A549 (cell line): ENCODE measurements at regions not wholly inside any gene's neighbourhood (a gene's known extent, or its start where the extent isn't known, plus 50 kb on each side); places are given as distances from the start of the nearest gene placed in this dataset.

Source experiments
- ATAC-seq, 2 experiments: fragments of 200-7000 bp in 1 of 2; fragments of >200 bp in 1 of 2; cut with Nextera tagmentation in 1 of 2; cut with Tn5 transposase in 1 of 2; 3 replicates each; pipeline versions ENCODE4 v1.8.0 to v1.9.1; 2018 to 2020; ENCODE audit warnings: mild to moderate bottlenecking in 1 of 2, moderate library complexity in 1 of 2
- CTCF ChIA-PET: fragments of 300-600 bp; sonication (Branson Sonifier 250); formaldehyde crosslinking; extraction: SDS; loops from one replicate; lab custom pipeline; 2021; ENCODE audit warnings: antibody characterized with exemption, inconsistent platforms; lab: Yijun Ruan, JAX
- POLR2A ChIA-PET: fragments of 350-600 bp; formaldehyde crosslinking; extraction: SDS; loops from one replicate; lab custom pipeline; 2021; ENCODE audit warnings: antibody characterized with exemption, inconsistent platforms; lab: Yijun Ruan, JAX
- DNase-seq, 2 experiments: peaks; one replicate each; pipeline versions ENCODE4 v3.0.0 to v3.0.0-alpha.2; 2011 to 2016; ENCODE audit warnings: low read depth in 1 of 2, low spot score in 1 of 2
- FAIRE-seq: peaks from 2 replicates; lab custom pipeline; 2011; peaks lifted over from hg19 to GRCh38; lab: Jason Lieb, UNC
- H3K27ac ChIP-seq, 2 experiments: fragments of >200 bp; sonication (Bioruptor Twin); formaldehyde crosslinking; 3 replicates each; pipeline ENCODE4 v1.5.1; 2016 to 2017
- H3K4me1 ChIP-seq: fragments of >200 bp; sonication (Bioruptor Twin); formaldehyde crosslinking; 3 replicates; pipeline ENCODE4 v1.6.1; 2016
- H3K4me2 ChIP-seq: fragments of >200 bp; sonication (Bioruptor Twin); formaldehyde crosslinking; 3 replicates; pipeline ENCODE4 v1.6.1; 2016
- H3K4me3 ChIP-seq: fragments of >200 bp; sonication (Bioruptor Twin); formaldehyde crosslinking; 3 replicates; pipeline ENCODE4 v1.5.1; 2016
- H3K9me3 ChIP-seq: fragments of >200 bp; sonication (Bioruptor Twin); formaldehyde crosslinking; 3 replicates; pipeline ENCODE4 v1.6.1; 2016
- BHLHE40 ChIP-seq: IDR thresholded peaks from 2 replicates; pipeline ENCODE4 v1.6.1; 2012; ENCODE audit warnings: low read depth, low read length, inconsistent platforms
- CBX8 ChIP-seq: fragments of 200-600 bp; sonication (generic); IDR thresholded peaks from 2 replicates; pipeline ENCODE4 v1.6.1; 2016
- ELK1 ChIP-seq: fragments of 150-350 bp; IDR thresholded peaks from 2 replicates; pipeline ENCODE4 v1.6.1; 2014; ENCODE audit warnings: low read depth, mild to moderate bottlenecking, low read length
- FOSL2 ChIP-seq, 2 experiments: fragments of 450-650 bp in 1 of 2; fragments of >200 bp in 1 of 2; sonication (Bioruptor Twin) in 1 of 2; formaldehyde crosslinking; IDR thresholded peaks; 2 replicates each; pipeline versions ENCODE4 v1.5.0 to v1.6.1; 2016 to 2020; ENCODE audit warnings: mild to moderate bottlenecking in 1 of 2, moderate library complexity in 1 of 2
- FOXS1 ChIP-seq: fragments of 250-450 bp; sonication (Bioruptor Pico); IDR thresholded peaks from 2 replicates; pipeline ENCODE4 v1.5.0; 2020; ENCODE audit warnings: mild to moderate bottlenecking, moderate library complexity
- GATA3 ChIP-seq: IDR thresholded peaks from 2 replicates; pipeline ENCODE4 v1.6.1; 2012; ENCODE audit warnings: borderline replicate concordance
- HDAC2 ChIP-seq: fragments of 200-600 bp; sonication (generic); IDR thresholded peaks from 2 replicates; pipeline ENCODE4 v1.6.1; 2016
- HES2 ChIP-seq: fragments of >200 bp; sonication (Bioruptor Twin); formaldehyde crosslinking; IDR thresholded peaks from 2 replicates; pipeline ENCODE4 v1.6.1; 2016
- HEYL ChIP-seq: fragments of 250-450 bp; sonication (Bioruptor Pico); IDR thresholded peaks from 2 replicates; pipeline ENCODE4 v1.8.0; 2021; ENCODE audit warnings: mild to moderate bottlenecking, moderate library complexity
- HOXA7 ChIP-seq: fragments of 250-450 bp; sonication (Bioruptor Pico); IDR thresholded peaks from 2 replicates; pipeline ENCODE4 v1.5.0; 2020; ENCODE audit warnings: mild to moderate bottlenecking, moderate library complexity
- HOXB5 ChIP-seq: fragments of 250-450 bp; sonication (Bioruptor Pico); IDR thresholded peaks from 2 replicates; pipeline ENCODE4 v1.5.0; 2020; ENCODE audit warnings: mild to moderate bottlenecking, moderate library complexity
- JUN ChIP-seq, 2 experiments: fragments of >200 bp; sonication (Bioruptor Twin); formaldehyde crosslinking; IDR thresholded peaks; 2 replicates in 1 of 2; 3 replicates in 1 of 2; pipeline ENCODE4 v1.6.1; 2016 to 2017
- JUNB ChIP-seq: fragments of >200 bp; sonication (Bioruptor Twin); formaldehyde crosslinking; IDR thresholded peaks from 2 replicates; pipeline ENCODE4 v1.6.1; 2016
- KDM1A ChIP-seq: fragments of 200-600 bp; sonication (generic); IDR thresholded peaks from 2 replicates; pipeline ENCODE4 v1.6.1; 2016; ENCODE audit warnings: low read depth, mild to moderate bottlenecking
- KDM5A ChIP-seq: fragments of 200-600 bp; sonication (generic); IDR thresholded peaks from 2 replicates; pipeline ENCODE4 v1.6.1; 2016; ENCODE audit warnings: antibody characterized with exemption, mild to moderate bottlenecking
- MAX ChIP-seq: IDR thresholded peaks from 2 replicates; pipeline ENCODE4 v1.6.1; 2012
- MAZ ChIP-seq: fragments of 150-350 bp; IDR thresholded peaks from 2 replicates; pipeline ENCODE4 v1.6.1; 2014; ENCODE audit warnings: antibody characterized with exemption, low read depth, low read length, borderline replicate concordance
- NFE2L2 ChIP-seq: fragments of 150-350 bp; conservative IDR thresholded peaks from 2 replicates; pipeline ENCODE4 v1.6.1; 2014; ENCODE audit warnings: low read length
- PHF8 ChIP-seq: fragments of 200-600 bp; sonication (generic); IDR thresholded peaks from 2 replicates; pipeline ENCODE4 v1.6.1; 2016; ENCODE audit warnings: low read depth, mild to moderate bottlenecking, antibody characterized with exemption, moderate library complexity, borderline replicate concordance
- POLR2AphosphoS2 ChIP-seq: conservative IDR thresholded peaks from 2 replicates; pipeline ENCODE4 v1.6.1; 2012; ENCODE audit warnings: low read length, improper control_type of control experiment, inconsistent platforms
- RAD21 ChIP-seq, 2 experiments: fragments of >200 bp in 1 of 2; sonication (Bioruptor Twin) in 1 of 2; formaldehyde crosslinking in 1 of 2; IDR thresholded peaks in 1 of 2; conservative IDR thresholded peaks in 1 of 2; 2 replicates in 1 of 2; 3 replicates in 1 of 2; pipeline ENCODE4 v1.6.1; 2012 to 2018; ENCODE audit warnings: inconsistent platforms in 1 of 2
- RCOR1 ChIP-seq: fragments of 150-350 bp; IDR thresholded peaks from 2 replicates; pipeline ENCODE4 v1.6.1; 2014; ENCODE audit warnings: antibody characterized with exemption, low read length, low read depth
- RNF2 ChIP-seq: fragments of 200-600 bp; sonication (generic); IDR thresholded peaks from 2 replicates; pipeline ENCODE4 v1.6.1; 2016; ENCODE audit warnings: low read depth, mild to moderate bottlenecking, antibody characterized with exemption, moderate library complexity, borderline replicate concordance
- SMC3 ChIP-seq: fragments of >200 bp; sonication (Bioruptor Twin); formaldehyde crosslinking; IDR thresholded peaks from 3 replicates; pipeline ENCODE4 v1.6.1; 2018; ENCODE audit warnings: inconsistent platforms
- SREBF2 ChIP-seq: fragments of 450-650 bp; IDR thresholded peaks from 2 replicates; pipeline ENCODE4 v1.6.1; 2014; ENCODE audit warnings: mild to moderate bottlenecking, moderate library complexity
- TFCP2L1 ChIP-seq: fragments of 250-450 bp; sonication (Bioruptor Pico); IDR thresholded peaks from 2 replicates; pipeline ENCODE4 v1.5.0; 2021; ENCODE audit warnings: mild to moderate bottlenecking
- TP53 ChIP-seq: fragments of 250-450 bp; sonication (Bioruptor Pico); IDR thresholded peaks from 2 replicates; pipeline ENCODE4 v1.5.0; 2021; ENCODE audit warnings: mild to moderate bottlenecking, moderate library complexity
- ZNF302 ChIP-seq: fragments of 250-450 bp; sonication (Bioruptor Pico); IDR thresholded peaks from 2 replicates; pipeline ENCODE4 v1.9.0; 2021; ENCODE audit warnings: inconsistent platforms, mild to moderate bottlenecking, moderate library complexity
- WGBS: methylation state at CpG from one replicate; pipeline ENCODE4 v1.1.6; 2017; ENCODE audit errors: missing lambda C conversion rate; 5-methylcytosine and 5-hydroxymethylcytosine counted together

- H3K4me1 ChIP-seq = no peaks in the 10 kb centered on the region
- no peaks in the 10 kb centered on the region for H3K9me3 ChIP-seq
- 10% methylated on average over 1 of the region's 1 CpG for WGBS
- DNase-seq = no peak
- no peak for TF ChIP-seq BHLHE40
- no peak for TF ChIP-seq HOXA7 (CRISPR knock-in tag)
- TF ChIP-seq FOXS1 = no peak
- no peak for TF ChIP-seq PHF8
- TF ChIP-seq SREBF2 = no peak
- no peak for TF ChIP-seq HEYL (CRISPR knock-in tag)
- TF ChIP-seq JUNB = no peak
- no peak for TF ChIP-seq NFE2L2
- ChIA-PET CTCF (no interaction called here), POLR2A (no interaction called here)
- no peak for FAIRE-seq
- ATAC-seq = no peak
- H3K27ac ChIP-seq = no peak overlapping the region
- no peak overlapping the region for H3K4me3 ChIP-seq
- no peak overlapping the region for H3K4me2 ChIP-seq
Observed at GRCh38 chr7:110592557-110592956, 498.4 kb upstream of the LRRN3 start.

- Histone ChIP-seq H3K4me1 (no peaks in the 10 kb centered on the region), H3K27ac (no peak overlapping the region), H3K9me3 (no peaks in the 10 kb centered on the region), H3K4me2 (no peak overlapping the region), H3K4me3 (no peak overlapping the region)
- 58% methylated on average over 1 of the region's 1 CpG for WGBS
- CTCF ChIA-PET = no interaction called here
- TF ChIP-seq POLR2AphosphoS2 (no peak), TFCP2L1 (no peak), HEYL (CRISPR knock-in tag) (no peak), ZNF302 (CRISPR knock-in tag) (no peak), TP53 (CRISPR knock-in tag) (no peak), CBX8 (no peak), FOXS1 (no peak)
- FAIRE-seq = no peak
- DNase-seq = no peak
- no peak for ATAC-seq
- POLR2A ChIA-PET = no interaction called here
Observed at GRCh38 chr7:110593355-110593754, 497.6 kb upstream of the LRRN3 start.

- POLR2A ChIA-PET = no interaction called here
- 0 out of 3 replicates have a peak, but pooled peaks have one; percentile 11 for TF ChIP-seq SMC3
- no peak for TF ChIP-seq MAX
- TF ChIP-seq RAD21 (conservative IDR thresholded peaks at IDR 0.05 in 1 of 2, IDR thresholded peaks at IDR 0.05 in 1 of 2) = peak in 1 of 2 experiments; percentile 24; a peak in 1 of 5 replicates
- TF ChIP-seq FOSL2 (IDR thresholded peaks at IDR 0.05) = no peak
- TF ChIP-seq FOSL2 (CRISPR knock-in tag; IDR thresholded peaks at IDR 0.05) = no peak
- H3K4me3 ChIP-seq = no peak overlapping the region
- no peak overlapping the region for H3K4me2 ChIP-seq
- DNase-seq (peak in 1 of 2 experiments; percentile 44), FAIRE-seq (no peak), ATAC-seq (peak in 1 of 2 experiments; percentile 39; a peak in 2 of 6 replicates)
- H3K27ac ChIP-seq = no peak overlapping the region
- CTCF ChIA-PET = no interaction called here
- H3K4me1 ChIP-seq = no peaks in the 10 kb centered on the region
- no peaks in the 10 kb centered on the region for H3K9me3 ChIP-seq
Observed at GRCh38 chr7:110595694-110596093, 495.2 kb upstream of the LRRN3 start.

- 85% methylated on average over 5 of the region's 5 CpGs for WGBS
- Histone ChIP-seq H3K4me1 (no peaks in the 10 kb centered on the region), H3K4me2 (no peak overlapping the region), H3K27ac (no peak overlapping the region), H3K9me3 (no peaks in the 10 kb centered on the region), H3K4me3 (no peak overlapping the region)
- no peak for DNase-seq
- FAIRE-seq = no peak
- POLR2A ChIA-PET = no interaction called here
- ATAC-seq = no peak
- CTCF ChIA-PET = interaction anchor here (0.9 to 1.0 kb wide), 2 partner anchors 15 to 125 kb away, joined by 3 read pairs; no protein-coding TSS in a partner anchor
- no peak for TF ChIP-seq KDM5A
- TF ChIP-seq KDM1A = no peak
- no peak for TF ChIP-seq HDAC2
- no peak for TF ChIP-seq FOSL2 (IDR thresholded peaks at IDR 0.05)
- TF ChIP-seq FOSL2 (CRISPR knock-in tag; IDR thresholded peaks at IDR 0.05) = no peak
- no peak for TF ChIP-seq POLR2AphosphoS2
- TF ChIP-seq RCOR1 = no peak
- TF ChIP-seq JUNB = no peak
- no peak for TF ChIP-seq SMC3
- no peak for TF ChIP-seq RNF2
- TF ChIP-seq GATA3 = no peak
- no peak for TF ChIP-seq HES2
- TF ChIP-seq ELK1 = no peak
- no peak for TF ChIP-seq JUN (IDR thresholded peaks at IDR 0.05)
- TF ChIP-seq MAZ = no peak
- TF ChIP-seq HOXB5 (CRISPR knock-in tag) = no peak
- no peak for TF ChIP-seq HEYL (CRISPR knock-in tag)
- TF ChIP-seq CBX8 = no peak
Observed at GRCh38 chr7:110600956-110601355, 490.0 kb upstream of the LRRN3 start.
